ENCODE measurements at regions not wholly inside any gene's neighbourhood (a gene's known extent, or its start where the extent isn't known, plus 50 kb on each side); places are given as distances from the start of the nearest gene placed in this dataset.

GRCh38 chr4:24730256-24731001 is 64.9 kb upstream of the SOD3 start:
- no peak for TF ChIP-seq CTCF (IDR thresholded peaks at IDR 0.05; ENCODE audit: poor library complexity)
- no peak for TF ChIP-seq EZH2phosphoT487 (IDR thresholded peaks at IDR 0.05; ENCODE audit: low read depth, severe bottlenecking, unreplicated experiment)

Data from hepatocyte (in vitro differentiated cells).